Memory B cell (primary cell): ENCODE measurements at regions not wholly inside any gene's neighbourhood (a gene's known extent, or its start where the extent isn't known, plus 50 kb on each side); places are given as distances from the start of the nearest gene placed in this dataset.

ENCODE experiments used
- ATAC-seq: fragments of 150-1000 bp; cut with Tn5 transposase; 2 replicates; pipeline ENCODE4 v1.10.0; 2021; ENCODE audit warnings: low read depth, mild to moderate bottlenecking, moderate library complexity
- DNase-seq, 2 donors: peaks; one replicate each; pipeline ENCODE4 v3.0.0; 2022; ENCODE audit warnings: low spot score in 2 of 2
- H3K27ac Mint-ChIP-seq: one replicate; pipeline ENCODE4 v1.8.0; 2022; ENCODE audit warnings: mild to moderate bottlenecking, moderate library complexity, mixed read lengths
- H3K27me3 Mint-ChIP-seq: one replicate; pipeline ENCODE4 v1.8.0; 2022; ENCODE audit warnings: mixed read lengths
- H3K36me3 Mint-ChIP-seq: one replicate; pipeline ENCODE4 v1.8.0; 2022; ENCODE audit warnings: mild to moderate bottlenecking, mixed read lengths
- H3K4me1 Mint-ChIP-seq: one replicate; pipeline ENCODE4 v1.8.0; 2022; ENCODE audit warnings: mixed read lengths
- H3K4me3 Mint-ChIP-seq: one replicate; pipeline ENCODE4 v1.8.0; 2022; ENCODE audit warnings: mild to moderate bottlenecking, moderate library complexity, mixed read lengths
- H3K9me3 Mint-ChIP-seq: one replicate; pipeline ENCODE4 v1.8.0; 2022; ENCODE audit warnings: mixed read lengths

GRCh38 chr2:16818203-16818556 lies 152.5 kb upstream of the CYRIA start:
- Mint-ChIP-seq H3K4me1 (no peaks in the 10 kb centered on the region), H3K36me3 (peaks cover 1% of the 10 kb centered on the region), H3K27me3 (no peaks in the 10 kb centered on the region), H3K4me3 (no peak overlapping the region), H3K27ac (no peak overlapping the region), H3K9me3 (peaks cover 2% of the 10 kb centered on the region)
- DNase-seq: no peak
- ATAC-seq: no peak

GRCh38 chr2:16817305-16818202 lies 151.9 kb upstream of the CYRIA start:
- H3K27me3 Mint-ChIP-seq: no peaks in the 10 kb centered on the region
- ATAC-seq: no peak
- no peaks in the 10 kb centered on the region for H3K9me3 Mint-ChIP-seq
- H3K36me3 Mint-ChIP-seq: peaks cover 1% of the 10 kb centered on the region
- no peak overlapping the region for H3K27ac Mint-ChIP-seq
- no peaks in the 10 kb centered on the region for H3K4me1 Mint-ChIP-seq
- DNase-seq: no peak
- H3K4me3 Mint-ChIP-seq: no peak overlapping the region

- Mint-ChIP-seq H3K4me1 (no peaks in the 10 kb centered on the region), H3K4me3 (no peak overlapping the region), H3K27ac (no peak overlapping the region), H3K36me3 (peaks cover 1% of the 10 kb centered on the region), H3K9me3 (no peaks in the 10 kb centered on the region), H3K27me3 (no peaks in the 10 kb centered on the region)
- no peak for ATAC-seq
- DNase-seq: no peak
Measured at GRCh38 chr2:16816522-16816921, 150.9 kb upstream of the CYRIA start.

- Mint-ChIP-seq H3K9me3 (no peaks in the 10 kb centered on the region), H3K27me3 (no peaks in the 10 kb centered on the region), H3K4me3 (no peak overlapping the region), H3K4me1 (no peaks in the 10 kb centered on the region), H3K27ac (no peak overlapping the region), H3K36me3 (peaks cover 1% of the 10 kb centered on the region)
- no peak for ATAC-seq
- DNase-seq: no peak
Measured at GRCh38 chr2:16816016-16816415, 150.4 kb upstream of the CYRIA start.

DNA sequence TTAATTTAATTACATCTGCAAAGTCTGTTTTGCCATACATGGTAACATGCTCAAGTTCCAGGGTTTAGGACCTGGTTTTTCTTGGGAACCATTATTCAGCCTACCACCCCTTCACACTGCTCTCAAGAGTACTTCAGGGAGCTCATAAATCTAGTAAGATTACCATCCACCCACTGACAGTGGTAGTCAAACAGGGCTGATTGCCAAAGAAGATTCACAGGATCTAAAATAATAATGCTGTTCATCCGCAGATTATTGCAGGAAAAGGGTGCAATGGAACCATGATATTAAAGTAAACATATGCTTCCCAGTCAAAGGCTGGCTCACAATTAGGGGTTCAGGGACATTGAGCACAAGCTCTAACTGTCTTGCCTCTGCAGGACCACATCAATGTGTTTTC lies 148.0 kb upstream of the CYRIA start:
- H3K9me3 Mint-ChIP-seq: no peaks in the 10 kb centered on the region
- H3K4me3 Mint-ChIP-seq: no peak overlapping the region
- no peaks in the 10 kb centered on the region for H3K4me1 Mint-ChIP-seq
- H3K27me3 Mint-ChIP-seq: no peaks in the 10 kb centered on the region
- no peak for ATAC-seq
- H3K36me3 Mint-ChIP-seq: peaks cover 1% of the 10 kb centered on the region
- no peak overlapping the region for H3K27ac Mint-ChIP-seq
- no peak for DNase-seq

GRCh38 chr2:16798472-16798871 lies 132.8 kb upstream of the CYRIA start:
- Mint-ChIP-seq H3K27ac (no peak overlapping the region), H3K27me3 (peaks cover 9% of the 10 kb centered on the region), H3K4me3 (no peak overlapping the region), H3K4me1 (no peaks in the 10 kb centered on the region), H3K9me3 (no peaks in the 10 kb centered on the region), H3K36me3 (peaks cover 2% of the 10 kb centered on the region)
- DNase-seq: no peak
- ATAC-seq: no peak

- no peaks in the 10 kb centered on the region for H3K9me3 Mint-ChIP-seq
Measured at GRCh38 chr2:16791496-16791895, 125.9 kb upstream of the CYRIA start.

DNA sequence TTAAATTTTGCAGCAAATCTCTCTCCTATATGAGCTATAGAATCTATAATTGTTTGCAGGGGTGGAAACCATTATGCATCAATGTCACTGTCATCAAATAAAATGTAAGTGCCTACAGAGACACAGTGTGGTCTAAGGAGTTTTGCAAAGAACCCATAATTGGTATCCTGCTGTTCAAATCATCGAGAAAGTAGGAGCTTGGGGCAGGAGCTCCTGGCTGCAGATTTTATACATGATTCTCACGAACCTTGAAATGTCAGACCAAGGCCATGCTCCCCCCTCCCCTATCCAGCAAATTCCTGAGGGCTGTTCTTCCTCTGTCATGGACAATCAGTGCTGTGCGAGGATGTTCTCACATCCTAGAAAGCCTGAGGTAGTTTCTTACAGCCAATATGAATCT lies 119.5 kb upstream of the CYRIA start:
- Mint-ChIP-seq H3K4me1 (no peaks in the 10 kb centered on the region), H3K4me3 (no peak overlapping the region), H3K27me3 (no peaks in the 10 kb centered on the region), H3K36me3 (no peaks in the 10 kb centered on the region), H3K9me3 (peaks cover 2% of the 10 kb centered on the region), H3K27ac (no peak overlapping the region)
- no peak for ATAC-seq
- no peak for DNase-seq

More at GRCh38 chr2:16791496-16791895, 125.9 kb upstream of the CYRIA start:
- H3K4me1 Mint-ChIP-seq: no peaks in the 10 kb centered on the region
- peaks cover 9% of the 10 kb centered on the region for H3K27me3 Mint-ChIP-seq
- no peak overlapping the region for H3K4me3 Mint-ChIP-seq
- no peak overlapping the region for H3K27ac Mint-ChIP-seq
- no peak for ATAC-seq
- DNase-seq: no peak
- peaks cover 2% of the 10 kb centered on the region for H3K36me3 Mint-ChIP-seq

- Mint-ChIP-seq H3K27ac (no peak overlapping the region), H3K4me1 (no peaks in the 10 kb centered on the region), H3K27me3 (no peaks in the 10 kb centered on the region), H3K36me3 (no peaks in the 10 kb centered on the region), H3K4me3 (no peak overlapping the region), H3K9me3 (peaks cover 2% of the 10 kb centered on the region)
- no peak for DNase-seq
- ATAC-seq: no peak
Measured at GRCh38 chr2:16784652-16785051, 119.0 kb upstream of the CYRIA start.

- no peak for ATAC-seq
Measured at GRCh38 chr2:16777123-16777870, 111.7 kb upstream of the CYRIA start.

GRCh38 chr2:16775899-16776231 lies 110.2 kb upstream of the CYRIA start:
- H3K27me3 Mint-ChIP-seq: peaks cover 3% of the 10 kb centered on the region
- no peak overlapping the region for H3K4me3 Mint-ChIP-seq
- H3K9me3 Mint-ChIP-seq: peaks cover 2% of the 10 kb centered on the region
- peaks cover 8% of the 10 kb centered on the region for H3K4me1 Mint-ChIP-seq
- no peak for ATAC-seq
- no peak for DNase-seq
- no peaks in the 10 kb centered on the region for H3K36me3 Mint-ChIP-seq
- no peak overlapping the region for H3K27ac Mint-ChIP-seq

More at GRCh38 chr2:16777123-16777870, 111.7 kb upstream of the CYRIA start:
- no peak overlapping the region for H3K27ac Mint-ChIP-seq
- peaks cover 3% of the 10 kb centered on the region for H3K27me3 Mint-ChIP-seq
- H3K36me3 Mint-ChIP-seq: no peaks in the 10 kb centered on the region
- H3K4me3 Mint-ChIP-seq: no peak overlapping the region
- H3K4me1 Mint-ChIP-seq: peaks cover 8% of the 10 kb centered on the region
- H3K9me3 Mint-ChIP-seq: peaks cover 2% of the 10 kb centered on the region
- DNase-seq: no peak

GRCh38 chr2:16774980-16775898 lies 109.6 kb upstream of the CYRIA start:
- no peak for DNase-seq
- Mint-ChIP-seq H3K4me3 (no peak overlapping the region), H3K36me3 (no peaks in the 10 kb centered on the region), H3K27me3 (peaks cover 3% of the 10 kb centered on the region), H3K27ac (no peak overlapping the region), H3K4me1 (peaks cover 8% of the 10 kb centered on the region), H3K9me3 (no peaks in the 10 kb centered on the region)
- ATAC-seq: no peak

DNA sequence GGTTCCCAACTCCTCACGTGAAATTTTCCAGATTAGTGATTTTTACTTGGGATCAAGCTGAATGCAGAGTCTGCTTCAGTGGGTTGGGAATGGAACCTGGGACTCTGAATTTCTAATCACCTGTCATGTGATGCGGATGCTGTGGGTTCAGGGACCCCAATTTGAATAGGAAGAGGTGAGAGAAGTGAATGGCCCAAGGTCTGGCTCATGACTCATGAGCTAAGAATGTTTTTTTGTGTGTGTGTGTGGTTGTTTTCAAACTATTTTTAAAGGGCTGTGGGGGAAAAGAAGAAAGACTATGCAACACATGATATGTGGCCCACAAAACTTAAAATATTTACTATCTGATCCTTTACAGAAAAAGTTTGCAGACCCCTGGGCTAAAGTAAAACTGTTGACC lies 108.5 kb upstream of the CYRIA start:
- H3K27me3 Mint-ChIP-seq: peaks cover 5% of the 10 kb centered on the region
- H3K9me3 Mint-ChIP-seq: no peaks in the 10 kb centered on the region
- ATAC-seq (no peak), DNase-seq (no peak)
- H3K27ac Mint-ChIP-seq: no peak overlapping the region
- H3K4me1 Mint-ChIP-seq: peaks cover 8% of the 10 kb centered on the region
- H3K4me3 Mint-ChIP-seq: no peak overlapping the region
- H3K36me3 Mint-ChIP-seq: no peaks in the 10 kb centered on the region
